ENCODE measurements at regions not wholly inside any gene's neighbourhood (a gene's known extent, or its start where the extent isn't known, plus 50 kb on each side); places are given as distances from the start of the nearest gene placed in this dataset.
A peak's percentile ranks its signal among the peaks of the same experiment; 100 is the strongest.

DNA sequence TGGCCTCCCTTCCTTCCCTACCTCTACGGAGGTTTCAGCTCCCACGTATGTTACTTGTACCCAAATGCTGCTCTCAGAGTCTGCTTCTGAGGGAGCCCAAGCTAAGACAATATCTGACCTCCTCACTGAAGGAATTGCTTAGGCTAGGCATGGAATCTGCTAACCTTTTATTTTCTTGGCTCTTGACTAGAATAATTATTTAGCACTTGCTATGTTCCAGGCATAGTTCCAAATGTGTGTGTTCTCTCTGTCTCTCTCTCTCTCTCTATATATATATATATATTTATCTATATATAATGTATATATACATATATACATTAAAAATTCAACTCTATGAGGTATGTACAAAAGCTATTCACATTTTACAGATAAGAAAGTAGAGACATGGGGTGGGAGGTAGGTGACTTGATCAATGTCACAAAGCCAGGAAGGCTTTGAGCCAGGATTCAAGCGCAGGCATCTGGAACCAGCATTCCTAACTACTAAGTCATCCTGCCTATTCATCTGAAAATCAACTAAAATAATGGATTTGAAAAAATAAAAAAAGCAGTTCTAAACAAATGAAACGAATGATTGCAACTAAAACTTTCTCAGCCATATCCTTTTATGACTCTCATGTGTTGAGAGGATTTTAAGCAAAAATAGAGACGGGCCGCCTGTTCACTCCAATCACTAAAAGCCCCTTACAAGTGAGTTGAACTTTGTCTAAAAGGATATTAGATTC, 189.7 kb upstream of the JAG1 start:
- Histone ChIP-seq H3K9me2 (ENCODE audit: insufficient read depth) (0 out of 2 replicates have a peak, but pooled peaks cover 9% of the 10 kb centered on the region), H3K4me2 (no peak overlapping the region), H3K27ac (ENCODE audit: low read depth) (no peak overlapping the region), H3K79me2 (replicated peaks; ENCODE audit: insufficient read depth) (no peaks in the 10 kb centered on the region), H3K4me3 (no peak overlapping the region), H3F3A (replicated peaks; ENCODE audit: low read depth) (no peaks in the 10 kb centered on the region), H2AFZ (no peak overlapping the region; the same call in 1 of the 2 replicates), H3K4me1 (ENCODE audit: insufficient read depth) (peaks cover 9% of the 10 kb centered on the region; the same call in 1 of the 2 replicates), H3K36me3 (ENCODE audit: insufficient read depth) (no peaks in the 10 kb centered on the region), H4K20me1 (replicated peaks; ENCODE audit: insufficient read depth) (no peaks in the 10 kb centered on the region), H3K27me3 (ENCODE audit: insufficient read depth) (no peaks in the 10 kb centered on the region)
- Mint-ChIP-seq H3K4me3 (no peak overlapping the region), H3K27ac (no peak overlapping the region), H3K36me3 (ENCODE audit: low read depth) (no peaks in the 10 kb centered on the region), H3K4me1 (peaks cover 4% of the 10 kb centered on the region; the same call in 2 of the 3 replicates), H3K27me3 (ENCODE audit: insufficient read depth, low read depth, poor library complexity) (no peaks in the 10 kb centered on the region), H3K9me3 (no peaks in the 10 kb centered on the region)
- TF ChIP-seq CREB1 (CRISPR knock-in tag; IDR thresholded peaks at IDR 0.05; ENCODE audit: low read depth) (no peak), ZNF114 (CRISPR knock-in tag; IDR thresholded peaks at IDR 0.05) (no peak), ZNF331 (CRISPR knock-in tag; IDR thresholded peaks at IDR 0.05; ENCODE audit: low read depth) (no peak), NANOG (IDR thresholded peaks at IDR 0.05; ENCODE audit: borderline replicate concordance) (no peak), JUNB (IDR thresholded peaks at IDR 0.05; ENCODE audit: unreplicated experiment) (no peak), POLR2AphosphoS5 (IDR thresholded peaks at IDR 0.05; ENCODE audit: low read depth) (no peak), EZH2phosphoT487 (IDR thresholded peaks at IDR 0.05; ENCODE audit: unreplicated experiment) (no peak), EZH2 (IDR thresholded peaks at IDR 0.05; ENCODE audit: low read depth, unreplicated experiment) (no peak), REST (IDR thresholded peaks at IDR 0.05; ENCODE audit: unreplicated experiment) (no peak), STAT1 (IDR thresholded peaks at IDR 0.05; ENCODE audit: unreplicated experiment) (no peak)
- TF ChIP-seq, protein P1, sequence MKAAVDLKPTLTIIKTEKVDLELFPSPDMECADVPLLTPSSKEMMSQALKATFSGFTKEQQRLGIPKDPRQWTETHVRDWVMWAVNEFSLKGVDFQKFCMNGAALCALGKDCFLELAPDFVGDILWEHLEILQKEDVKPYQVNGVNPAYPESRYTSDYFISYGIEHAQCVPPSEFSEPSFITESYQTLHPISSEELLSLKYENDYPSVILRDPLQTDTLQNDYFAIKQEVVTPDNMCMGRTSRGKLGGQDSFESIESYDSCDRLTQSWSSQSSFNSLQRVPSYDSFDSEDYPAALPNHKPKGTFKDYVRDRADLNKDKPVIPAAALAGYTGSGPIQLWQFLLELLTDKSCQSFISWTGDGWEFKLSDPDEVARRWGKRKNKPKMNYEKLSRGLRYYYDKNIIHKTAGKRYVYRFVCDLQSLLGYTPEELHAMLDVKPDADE (IDR thresholded peaks at IDR 0.05): no peak
- TF ChIP-seq, protein P2, sequence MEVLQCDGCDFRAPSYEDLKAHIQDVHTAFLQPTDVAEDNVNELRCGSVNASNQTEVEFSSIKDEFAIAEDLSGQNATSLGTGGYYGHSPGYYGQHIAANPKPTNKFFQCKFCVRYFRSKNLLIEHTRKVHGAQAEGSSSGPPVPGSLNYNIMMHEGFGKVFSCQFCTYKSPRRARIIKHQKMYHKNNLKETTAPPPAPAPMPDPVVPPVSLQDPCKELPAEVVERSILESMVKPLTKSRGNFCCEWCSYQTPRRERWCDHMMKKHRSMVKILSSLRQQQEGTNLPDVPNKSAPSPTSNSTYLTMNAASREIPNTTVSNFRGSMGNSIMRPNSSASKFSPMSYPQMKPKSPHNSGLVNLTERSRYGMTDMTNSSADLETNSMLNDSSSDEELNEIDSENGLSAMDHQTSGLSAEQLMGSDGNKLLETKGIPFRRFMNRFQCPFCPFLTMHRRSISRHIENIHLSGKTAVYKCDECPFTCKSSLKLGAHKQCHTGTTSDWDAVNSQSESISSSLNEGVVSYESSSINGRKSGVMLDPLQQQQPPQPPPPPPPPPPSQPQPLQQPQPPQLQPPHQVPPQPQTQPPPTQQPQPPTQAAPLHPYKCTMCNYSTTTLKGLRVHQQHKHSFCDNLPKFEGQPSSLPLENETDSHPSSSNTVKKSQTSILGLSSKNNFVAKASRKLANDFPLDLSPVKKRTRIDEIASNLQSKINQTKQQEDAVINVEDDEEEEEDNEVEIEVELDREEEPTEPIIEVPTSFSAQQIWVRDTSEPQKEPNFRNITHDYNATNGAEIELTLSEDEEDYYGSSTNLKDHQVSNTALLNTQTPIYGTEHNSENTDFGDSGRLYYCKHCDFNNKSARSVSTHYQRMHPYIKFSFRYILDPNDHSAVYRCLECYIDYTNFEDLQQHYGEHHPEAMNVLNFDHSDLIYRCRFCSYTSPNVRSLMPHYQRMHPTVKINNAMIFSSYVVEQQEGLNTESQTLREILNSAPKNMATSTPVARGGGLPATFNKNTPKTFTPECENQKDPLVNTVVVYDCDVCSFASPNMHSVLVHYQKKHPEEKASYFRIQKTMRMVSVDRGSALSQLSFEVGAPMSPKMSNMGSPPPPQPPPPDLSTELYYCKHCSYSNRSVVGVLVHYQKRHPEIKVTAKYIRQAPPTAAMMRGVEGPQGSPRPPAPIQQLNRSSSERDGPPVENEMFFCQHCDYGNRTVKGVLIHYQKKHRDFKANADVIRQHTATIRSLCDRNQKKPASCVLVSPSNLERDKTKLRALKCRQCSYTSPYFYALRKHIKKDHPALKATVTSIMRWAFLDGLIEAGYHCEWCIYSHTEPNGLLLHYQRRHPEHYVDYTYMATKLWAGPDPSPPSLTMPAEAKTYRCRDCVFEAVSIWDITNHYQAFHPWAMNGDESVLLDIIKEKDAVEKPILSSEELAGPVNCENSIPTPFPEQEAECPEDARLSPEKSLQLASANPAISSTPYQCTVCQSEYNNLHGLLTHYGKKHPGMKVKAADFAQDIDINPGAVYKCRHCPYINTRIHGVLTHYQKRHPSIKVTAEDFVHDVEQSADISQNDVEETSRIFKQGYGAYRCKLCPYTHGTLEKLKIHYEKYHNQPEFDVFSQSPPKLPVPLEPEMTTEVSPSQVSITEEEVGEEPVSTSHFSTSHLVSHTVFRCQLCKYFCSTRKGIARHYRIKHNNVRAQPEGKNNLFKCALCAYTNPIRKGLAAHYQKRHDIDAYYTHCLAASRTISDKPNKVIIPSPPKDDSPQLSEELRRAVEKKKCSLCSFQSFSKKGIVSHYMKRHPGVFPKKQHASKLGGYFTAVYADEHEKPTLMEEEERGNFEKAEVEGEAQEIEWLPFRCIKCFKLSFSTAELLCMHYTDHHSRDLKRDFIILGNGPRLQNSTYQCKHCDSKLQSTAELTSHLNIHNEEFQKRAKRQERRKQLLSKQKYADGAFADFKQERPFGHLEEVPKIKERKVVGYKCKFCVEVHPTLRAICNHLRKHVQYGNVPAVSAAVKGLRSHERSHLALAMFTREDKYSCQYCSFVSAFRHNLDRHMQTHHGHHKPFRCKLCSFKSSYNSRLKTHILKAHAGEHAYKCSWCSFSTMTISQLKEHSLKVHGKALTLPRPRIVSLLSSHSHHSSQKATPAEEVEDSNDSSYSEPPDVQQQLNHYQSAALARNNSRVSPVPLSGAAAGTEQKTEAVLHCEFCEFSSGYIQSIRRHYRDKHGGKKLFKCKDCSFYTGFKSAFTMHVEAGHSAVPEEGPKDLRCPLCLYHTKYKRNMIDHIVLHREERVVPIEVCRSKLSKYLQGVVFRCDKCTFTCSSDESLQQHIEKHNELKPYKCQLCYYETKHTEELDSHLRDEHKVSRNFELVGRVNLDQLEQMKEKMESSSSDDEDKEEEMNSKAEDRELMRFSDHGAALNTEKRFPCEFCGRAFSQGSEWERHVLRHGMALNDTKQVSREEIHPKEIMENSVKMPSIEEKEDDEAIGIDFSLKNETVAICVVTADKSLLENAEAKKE (CRISPR knock-in tag; IDR thresholded peaks at IDR 0.05): no peak
- TF ChIP-seq, protein P3, sequence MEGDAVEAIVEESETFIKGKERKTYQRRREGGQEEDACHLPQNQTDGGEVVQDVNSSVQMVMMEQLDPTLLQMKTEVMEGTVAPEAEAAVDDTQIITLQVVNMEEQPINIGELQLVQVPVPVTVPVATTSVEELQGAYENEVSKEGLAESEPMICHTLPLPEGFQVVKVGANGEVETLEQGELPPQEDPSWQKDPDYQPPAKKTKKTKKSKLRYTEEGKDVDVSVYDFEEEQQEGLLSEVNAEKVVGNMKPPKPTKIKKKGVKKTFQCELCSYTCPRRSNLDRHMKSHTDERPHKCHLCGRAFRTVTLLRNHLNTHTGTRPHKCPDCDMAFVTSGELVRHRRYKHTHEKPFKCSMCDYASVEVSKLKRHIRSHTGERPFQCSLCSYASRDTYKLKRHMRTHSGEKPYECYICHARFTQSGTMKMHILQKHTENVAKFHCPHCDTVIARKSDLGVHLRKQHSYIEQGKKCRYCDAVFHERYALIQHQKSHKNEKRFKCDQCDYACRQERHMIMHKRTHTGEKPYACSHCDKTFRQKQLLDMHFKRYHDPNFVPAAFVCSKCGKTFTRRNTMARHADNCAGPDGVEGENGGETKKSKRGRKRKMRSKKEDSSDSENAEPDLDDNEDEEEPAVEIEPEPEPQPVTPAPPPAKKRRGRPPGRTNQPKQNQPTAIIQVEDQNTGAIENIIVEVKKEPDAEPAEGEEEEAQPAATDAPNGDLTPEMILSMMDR (conservative IDR thresholded peaks at IDR 0.05; ENCODE audit: low read depth in 2 of 2): no peak
- ATAC-seq (no peak), DNase-seq (ENCODE audit: low spot score) (peak; percentile 11)

All from GM23338 (cell line).